Hematopoietic multipotent progenitor cell treated with erythropoietin and hydrocortisone succinate and interleukin-3 and kit ligand, for 8 days (in vitro differentiated cells): ENCODE measurements at regions not wholly inside any gene's neighbourhood (a gene's known extent, or its start where the extent isn't known, plus 50 kb on each side); places are given as distances from the start of the nearest gene placed in this dataset.

ENCODE experiments used
- DNase-seq: peaks from one replicate; pipeline ENCODE4 v3.0.0-alpha.2; 2015

- DNase-seq = no peak
These were observed 398.1 kb downstream of the GABRB3 start for GRCh38 chr15:26374806-26375205.

- no peak for DNase-seq
These were observed 400.2 kb downstream of the GABRB3 start for GRCh38 chr15:26372706-26373105.

DNA sequence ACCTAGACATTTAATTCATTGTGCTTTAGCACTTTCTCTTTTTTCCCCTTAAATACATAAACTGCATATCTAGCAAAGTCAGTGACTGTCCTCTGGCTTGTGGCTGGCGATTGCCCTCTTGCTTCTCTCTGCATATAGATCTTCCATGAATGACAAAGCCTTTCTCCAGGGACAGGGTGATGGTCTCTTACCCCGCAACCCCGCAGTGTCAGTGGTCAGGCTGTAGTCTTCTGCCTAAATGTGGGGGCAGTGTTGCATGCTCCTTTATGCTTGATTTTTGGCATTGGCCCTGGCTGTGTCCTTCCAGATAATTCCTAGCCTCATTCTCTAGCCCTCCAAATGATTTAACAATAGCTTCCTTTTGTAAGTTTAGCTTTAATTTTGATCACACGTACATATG, 407.8 kb downstream of the GABRB3 start:
- no peak for DNase-seq

GRCh38 chr15:26359855-26360254, 413.0 kb downstream of the GABRB3 start:
- no peak for DNase-seq

- no peak for DNase-seq
These were observed 414.2 kb downstream of the GABRB3 start for GRCh38 chr15:26358708-26359107.

DNA sequence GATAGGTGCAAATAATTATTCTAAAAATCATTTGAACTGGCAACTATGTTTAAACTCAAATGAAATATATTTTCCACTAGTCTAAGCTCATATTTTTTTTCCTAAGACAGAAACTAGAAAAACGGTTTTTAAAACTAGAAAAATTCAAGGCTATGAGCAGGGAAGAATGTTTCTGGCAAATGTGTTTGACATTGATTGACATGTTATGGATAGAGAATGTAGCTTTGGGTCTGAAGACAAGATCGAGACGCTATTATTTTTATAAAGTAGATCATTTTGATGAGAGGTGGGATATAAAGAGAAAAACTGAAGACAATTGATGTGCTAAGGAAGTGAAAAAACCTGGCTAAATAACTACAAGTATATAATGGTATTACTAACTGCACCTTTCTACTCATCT, 415.2 kb downstream of the GABRB3 start:
- no peak for DNase-seq

GRCh38 chr15:26355472-26356074, 417.3 kb downstream of the GABRB3 start:
- DNase-seq = no peak

DNA sequence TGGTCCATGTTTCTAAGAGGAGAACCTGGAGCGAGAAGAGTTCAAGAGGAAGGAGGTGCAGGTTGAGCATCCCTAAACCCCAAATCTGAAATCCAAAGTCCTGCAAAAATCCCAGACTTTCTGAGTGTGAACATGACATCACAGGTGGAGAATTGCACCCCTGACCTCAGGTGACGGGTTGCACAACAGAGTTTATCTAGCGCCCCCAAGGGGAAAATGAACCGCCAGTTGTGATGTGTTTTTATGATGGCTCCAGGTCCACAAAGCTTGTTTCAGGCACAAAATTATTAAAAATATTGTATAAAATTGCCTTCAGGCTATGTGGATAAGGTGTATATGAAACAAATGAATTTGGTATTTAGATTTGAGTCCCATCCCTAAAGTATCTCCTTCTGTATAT, 420.0 kb downstream of the GABRB3 start:
- DNase-seq = no peak

DNA sequence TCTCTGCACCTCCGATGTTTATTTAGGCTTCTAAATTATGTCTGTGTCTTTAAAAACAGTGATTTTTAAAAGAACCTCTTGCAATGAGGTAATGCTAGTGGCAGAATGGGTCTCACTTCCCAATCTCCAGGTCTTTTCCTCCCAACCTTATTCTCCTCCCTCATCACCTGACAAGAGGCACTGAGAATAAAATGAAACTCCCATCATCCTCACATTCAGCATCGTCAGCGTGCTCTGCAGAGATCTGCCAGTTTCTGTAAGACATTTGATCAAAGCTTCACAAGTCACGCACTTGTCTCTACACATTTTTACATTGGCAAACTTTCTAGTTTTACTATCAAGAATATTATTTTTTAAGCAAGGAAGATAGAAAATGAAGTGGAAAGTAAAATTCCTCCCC, 420.5 kb downstream of the GABRB3 start:
- DNase-seq = no peak

GRCh38 chr15:26325495-26325894, 447.4 kb downstream of the GABRB3 start:
- DNase-seq = no peak

DNA sequence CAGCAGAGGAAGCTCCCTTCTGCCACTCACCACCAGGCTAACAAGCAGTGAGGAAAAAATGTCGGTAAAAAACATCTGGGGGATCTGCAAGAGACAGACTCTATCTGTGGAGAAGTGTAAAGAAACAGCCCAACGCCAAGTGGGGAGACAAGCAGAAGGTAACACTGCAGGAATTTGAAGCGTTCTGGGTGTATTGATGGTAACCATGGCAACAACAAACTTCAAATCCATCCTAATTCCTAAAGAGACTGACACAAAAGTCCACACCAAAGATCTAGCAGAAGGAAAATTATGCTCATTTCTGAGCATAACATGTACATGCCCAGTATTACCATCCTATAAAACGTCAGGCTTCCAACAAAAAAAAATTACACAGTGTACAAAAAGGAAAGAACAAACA, 449.3 kb downstream of the GABRB3 start:
- DNase-seq = no peak

DNA sequence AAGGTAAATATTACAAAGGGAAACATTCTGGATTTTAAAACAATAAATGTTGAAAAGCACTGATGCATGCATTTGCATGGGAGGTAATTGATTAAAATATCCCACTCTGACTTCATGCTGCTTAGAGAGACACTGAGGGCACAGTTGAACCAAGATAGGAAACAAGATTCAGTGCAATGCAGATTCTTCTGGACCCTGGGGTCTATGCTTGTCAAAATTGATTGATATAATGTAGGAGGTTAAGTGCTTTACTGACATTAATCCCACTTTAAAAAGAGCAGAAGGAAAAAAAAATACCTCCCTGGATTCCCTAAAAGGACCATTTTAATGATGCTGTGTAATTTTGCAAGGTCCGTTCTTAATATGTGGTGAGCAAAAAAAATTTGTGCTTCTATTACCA, 454.2 kb downstream of the GABRB3 start:
- no peak for DNase-seq

DNA sequence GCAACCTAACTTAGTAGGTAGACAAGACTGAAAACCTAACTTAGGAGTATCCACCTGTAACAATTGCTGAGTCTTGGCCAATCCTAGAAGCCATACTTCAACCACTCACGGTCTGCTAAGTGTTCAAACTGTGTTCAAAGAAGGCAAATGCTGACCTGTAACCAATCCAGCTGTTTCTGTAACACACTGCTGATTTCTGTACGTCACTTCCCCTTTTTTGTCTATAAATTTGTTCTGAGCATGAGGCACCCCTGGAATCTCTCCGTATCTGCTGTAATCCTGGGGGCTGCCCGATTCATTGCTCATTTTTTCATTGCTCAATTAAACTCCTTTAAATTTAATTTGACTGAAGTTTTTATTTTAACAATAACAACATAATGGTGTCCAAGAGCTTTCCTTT, 451.4 kb upstream of the ATP10A start:
- DNase-seq = no peak

DNA sequence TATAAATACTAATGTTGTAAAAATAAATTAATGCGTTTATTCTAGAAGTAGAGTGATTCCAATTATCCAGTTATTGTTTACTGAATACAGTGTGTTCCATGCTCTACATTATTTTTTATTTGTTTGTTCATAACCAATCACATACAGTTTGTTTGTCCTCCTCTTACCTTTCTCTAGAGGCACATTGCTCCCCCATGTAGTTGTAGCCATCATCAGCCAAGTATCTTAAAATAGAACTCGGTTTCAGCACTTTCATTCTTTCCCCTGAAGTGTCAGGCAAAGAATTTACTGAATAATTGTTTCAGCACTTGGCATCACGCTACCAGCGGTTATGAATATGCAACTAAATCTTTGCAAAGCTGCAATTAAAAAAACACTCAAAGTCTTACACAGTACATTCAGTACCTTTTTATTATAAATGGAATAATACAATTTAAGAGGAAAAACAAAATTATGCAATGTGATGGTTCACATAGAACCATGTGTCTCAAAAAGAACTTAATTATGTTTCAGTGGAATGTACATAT, 448.6 kb upstream of the ATP10A start:
- no peak for DNase-seq

- DNase-seq = no peak
These were observed 435.6 kb upstream of the ATP10A start for GRCh38 chr15:26298659-26299170.

GRCh38 chr15:26298010-26298658, 435.0 kb upstream of the ATP10A start:
- no peak for DNase-seq

DNA sequence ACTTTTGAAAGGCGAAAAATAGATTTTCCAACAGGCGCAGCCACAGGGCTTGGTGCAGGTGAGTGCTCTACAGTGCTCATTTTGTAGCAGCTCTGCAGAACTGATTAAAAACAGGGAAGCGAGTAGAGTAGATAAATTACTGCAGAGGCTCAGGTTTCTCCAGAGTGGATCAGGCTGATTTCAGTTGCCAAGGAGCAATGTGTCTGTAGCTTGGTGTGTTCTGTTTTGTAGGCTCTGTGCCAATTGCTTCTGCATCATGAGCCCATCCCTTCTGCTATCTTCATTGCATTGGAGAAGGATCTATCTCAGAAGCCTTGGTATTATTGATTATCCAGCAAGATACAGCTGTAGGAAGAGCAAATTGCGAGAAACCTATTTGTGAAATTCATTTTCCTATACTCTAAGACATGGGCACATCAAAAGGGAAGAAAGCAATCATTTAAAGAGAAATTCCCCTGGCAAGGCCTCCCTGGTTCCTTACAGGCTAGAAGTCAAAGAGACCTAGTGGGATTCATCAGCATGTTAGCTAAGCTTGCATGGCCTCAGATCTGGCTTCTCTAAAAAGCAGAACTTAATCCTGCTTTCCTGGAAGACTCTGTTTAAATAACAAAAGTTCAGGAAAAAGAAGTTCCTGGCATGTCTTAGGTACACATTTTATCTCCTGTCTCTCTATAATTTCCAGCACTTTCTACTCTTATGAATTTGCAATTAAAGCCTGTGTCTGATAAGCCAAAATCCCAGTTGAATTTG, 432.4 kb upstream of the ATP10A start:
- no peak for DNase-seq

DNA sequence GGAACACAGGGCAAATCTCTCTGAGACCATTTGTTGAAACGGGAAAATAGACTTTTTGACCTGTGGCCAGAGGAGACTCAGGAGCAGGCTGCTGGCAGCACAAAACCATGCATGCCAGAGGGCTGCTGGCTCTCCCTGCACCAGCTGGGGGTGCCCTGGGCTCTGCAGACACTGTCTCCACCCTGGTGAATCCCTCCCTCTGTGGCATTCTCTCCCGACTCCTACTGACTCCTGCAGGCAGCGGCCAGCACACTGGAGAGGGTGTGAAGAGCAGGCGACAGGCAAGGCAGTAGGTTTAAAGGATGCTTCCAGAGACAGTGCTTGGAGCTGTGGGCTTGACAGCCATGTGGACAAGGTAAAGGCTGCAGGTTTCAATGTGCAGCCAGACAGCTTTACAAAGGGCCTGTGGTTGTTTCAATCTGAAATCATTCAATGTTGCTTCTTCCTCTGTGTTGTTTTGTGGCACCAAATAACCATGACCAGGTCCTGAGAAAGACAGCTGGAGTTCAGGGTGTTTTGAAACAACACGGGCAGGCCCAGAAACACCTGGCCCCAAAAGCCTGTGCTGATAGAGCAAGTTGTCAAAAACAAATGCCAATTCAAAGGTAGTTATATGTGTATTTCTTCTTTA, 431.0 kb upstream of the ATP10A start:
- no peak for DNase-seq

DNA sequence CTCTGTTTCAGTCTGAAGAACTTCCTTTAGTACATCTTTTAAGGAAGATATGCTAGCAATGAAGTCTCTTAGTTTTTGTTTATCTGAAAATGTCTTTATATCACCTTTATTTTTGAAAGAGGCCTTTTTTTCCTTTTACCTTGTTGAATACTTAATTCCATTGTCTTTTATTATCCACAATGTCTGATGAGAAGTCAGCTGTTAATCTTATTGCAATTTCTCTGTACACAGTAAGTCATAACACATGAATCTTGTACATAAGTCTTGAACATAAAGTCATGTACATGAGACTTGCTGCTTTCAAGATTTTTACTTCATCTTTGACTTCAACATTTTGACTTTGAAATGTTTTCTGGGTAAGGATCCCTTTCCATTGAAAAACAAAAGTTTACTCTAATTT, 424.3 kb upstream of the ATP10A start:
- DNase-seq = no peak

- DNase-seq = no peak
These were observed 417.2 kb upstream of the ATP10A start for GRCh38 chr15:26280281-26280680.

GRCh38 chr15:26261966-26262365, 398.8 kb upstream of the ATP10A start:
- no peak for DNase-seq

DNA sequence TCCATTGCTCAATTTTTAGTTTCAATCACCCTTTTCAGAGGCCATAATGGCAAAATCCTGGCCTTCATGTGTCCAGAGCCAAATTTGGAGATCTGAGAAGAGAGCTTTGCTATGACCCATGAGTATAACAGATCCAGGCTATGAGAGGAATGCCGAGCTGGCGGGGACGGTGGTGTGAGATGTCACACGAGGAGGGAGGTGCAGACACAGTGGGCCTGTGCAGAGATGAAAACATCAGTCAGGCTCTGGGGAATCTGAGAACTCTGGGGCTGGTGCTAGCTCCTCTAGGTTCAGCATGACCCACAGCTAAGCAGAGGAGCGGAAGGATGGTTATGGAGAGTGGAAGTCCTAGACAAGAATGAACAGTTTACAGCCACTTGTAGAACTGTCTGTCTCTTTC, 398.3 kb upstream of the ATP10A start:
- DNase-seq = no peak

DNA sequence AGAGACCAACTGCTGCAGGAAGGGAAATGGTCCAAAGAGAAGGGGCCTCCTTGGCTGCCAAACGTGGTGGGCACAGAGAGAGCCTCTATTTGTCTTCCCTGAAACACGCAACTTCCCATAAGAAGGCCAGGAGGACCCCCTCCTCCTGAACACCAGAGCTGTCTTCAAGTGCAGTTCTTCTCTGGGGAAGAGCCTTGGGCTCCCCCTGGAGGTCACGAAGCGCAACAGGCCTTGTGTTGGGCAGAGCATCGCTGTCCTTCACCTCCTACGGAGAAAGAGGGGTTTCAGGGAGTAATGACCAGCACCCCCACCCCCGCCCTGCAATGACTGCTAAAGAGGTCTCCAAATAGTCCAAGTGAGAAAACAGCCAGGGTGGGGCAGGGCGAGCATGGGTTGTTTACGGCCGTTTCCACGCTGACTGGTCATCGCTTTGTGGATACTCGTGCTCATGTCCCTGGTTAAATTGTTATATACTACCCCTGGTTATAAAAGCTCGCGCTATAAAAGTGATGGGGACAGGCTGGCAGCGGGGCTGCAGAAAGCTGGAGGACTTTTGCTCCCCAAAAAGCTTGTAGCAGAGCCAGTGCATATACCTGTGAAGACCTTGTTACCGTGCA, 397.5 kb upstream of the ATP10A start:
- DNase-seq = peak; percentile 6
